Frontal cortex (tissue), 3 donors: ENCODE measurements at regions not wholly inside any gene's neighbourhood (a gene's known extent, or its start where the extent isn't known, plus 50 kb on each side); places are given as distances from the start of the nearest gene placed in this dataset.

Source experiments
- DNase-seq, 2 donors: peaks; one replicate each; pipeline ENCODE4 v3.0.0; 2012; ENCODE audit warnings: low spot score in 2 of 2
- FAIRE-seq: peaks from 2 replicates; lab custom pipeline; 2012; peaks lifted over from hg19 to GRCh38; lab: Jason Lieb, UNC
- donor health status: control.
- donor health status: control.
- donor health status: control.

GRCh38 chr2:217512259-217512658 lies 490.5 kb downstream of the TNS1 start:
- no peak for DNase-seq
- FAIRE-seq = no peak

- no peak for DNase-seq
- no peak for FAIRE-seq
These were observed 490.9 kb downstream of the TNS1 start for GRCh38 chr2:217511850-217512249.

GRCh38 chr2:217510771-217511291 lies 492.0 kb downstream of the TNS1 start:
- peak; percentile 94 for FAIRE-seq
- DNase-seq = peak; percentile 35 to 67

GRCh38 chr2:217505303-217505702 lies 497.5 kb downstream of the TNS1 start:
- FAIRE-seq (no peak), DNase-seq (no peak)

- FAIRE-seq (no peak), DNase-seq (no peak)
These were observed 500.9 kb downstream of the TNS1 start for GRCh38 chr2:217501887-217502286.

GRCh38 chr2:217497843-217498377 lies 504.9 kb downstream of the TNS1 start:
- DNase-seq (no peak), FAIRE-seq (no peak)

- no peak for FAIRE-seq
These were observed 508.2 kb downstream of the TNS1 start for GRCh38 chr2:217494557-217494956.

GRCh38 chr2:217491271-217491670 lies 511.5 kb downstream of the TNS1 start:
- DNase-seq (no peak), FAIRE-seq (no peak)

More at GRCh38 chr2:217494557-217494956, 508.2 kb downstream of the TNS1 start:
- DNase-seq = no peak

- DNase-seq = no peak
- FAIRE-seq = no peak
These were observed 513.4 kb downstream of the TNS1 start for GRCh38 chr2:217489145-217489960.

GRCh38 chr2:217484046-217484445 lies 518.7 kb downstream of the TNS1 start:
- FAIRE-seq (no peak), DNase-seq (no peak)

GRCh38 chr2:217482056-217482710 lies 520.6 kb downstream of the TNS1 start:
- FAIRE-seq (no peak), DNase-seq (no peak)

GRCh38 chr2:217481577-217481976 lies 521.2 kb downstream of the TNS1 start:
- FAIRE-seq (no peak), DNase-seq (no peak)

GRCh38 chr2:217479566-217479965 lies 523.2 kb downstream of the TNS1 start:
- DNase-seq = no peak
- no peak for FAIRE-seq

- DNase-seq (no peak), FAIRE-seq (no peak)
These were observed 523.9 kb downstream of the TNS1 start for GRCh38 chr2:217478831-217479455.

GRCh38 chr2:217477583-217477982 lies 525.2 kb downstream of the TNS1 start:
- DNase-seq (no peak), FAIRE-seq (no peak)

- FAIRE-seq (no peak), DNase-seq (no peak)
These were observed 527.0 kb downstream of the TNS1 start for GRCh38 chr2:217475791-217476190.

- DNase-seq (no peak), FAIRE-seq (no peak)
These were observed 527.7 kb downstream of the TNS1 start for GRCh38 chr2:217475101-217475500.

- FAIRE-seq = no peak
These were observed 531.5 kb downstream of the TNS1 start for GRCh38 chr2:217471319-217471718.

GRCh38 chr2:217469203-217469810 lies 533.5 kb downstream of the TNS1 start:
- FAIRE-seq = no peak
- no peak for DNase-seq

More at GRCh38 chr2:217471319-217471718, 531.5 kb downstream of the TNS1 start:
- DNase-seq = no peak
